NCI-H2171 treated with DMSO at 0.1 percent for 48 hours (cell line): ENCODE measurements at regions not wholly inside any gene's neighbourhood (a gene's known extent, or its start where the extent isn't known, plus 50 kb on each side); places are given as distances from the start of the nearest gene placed in this dataset.
"Not testable (repeated sequence)": the region's sequence is repeated elsewhere in the genome, so short reads cannot be mapped to it uniquely, and the experiment has no call there.

Experiments
- DNase-seq: peaks from one replicate; lab custom pipeline; 2025; lab: John Stamatoyannopoulos, UW

DNA sequence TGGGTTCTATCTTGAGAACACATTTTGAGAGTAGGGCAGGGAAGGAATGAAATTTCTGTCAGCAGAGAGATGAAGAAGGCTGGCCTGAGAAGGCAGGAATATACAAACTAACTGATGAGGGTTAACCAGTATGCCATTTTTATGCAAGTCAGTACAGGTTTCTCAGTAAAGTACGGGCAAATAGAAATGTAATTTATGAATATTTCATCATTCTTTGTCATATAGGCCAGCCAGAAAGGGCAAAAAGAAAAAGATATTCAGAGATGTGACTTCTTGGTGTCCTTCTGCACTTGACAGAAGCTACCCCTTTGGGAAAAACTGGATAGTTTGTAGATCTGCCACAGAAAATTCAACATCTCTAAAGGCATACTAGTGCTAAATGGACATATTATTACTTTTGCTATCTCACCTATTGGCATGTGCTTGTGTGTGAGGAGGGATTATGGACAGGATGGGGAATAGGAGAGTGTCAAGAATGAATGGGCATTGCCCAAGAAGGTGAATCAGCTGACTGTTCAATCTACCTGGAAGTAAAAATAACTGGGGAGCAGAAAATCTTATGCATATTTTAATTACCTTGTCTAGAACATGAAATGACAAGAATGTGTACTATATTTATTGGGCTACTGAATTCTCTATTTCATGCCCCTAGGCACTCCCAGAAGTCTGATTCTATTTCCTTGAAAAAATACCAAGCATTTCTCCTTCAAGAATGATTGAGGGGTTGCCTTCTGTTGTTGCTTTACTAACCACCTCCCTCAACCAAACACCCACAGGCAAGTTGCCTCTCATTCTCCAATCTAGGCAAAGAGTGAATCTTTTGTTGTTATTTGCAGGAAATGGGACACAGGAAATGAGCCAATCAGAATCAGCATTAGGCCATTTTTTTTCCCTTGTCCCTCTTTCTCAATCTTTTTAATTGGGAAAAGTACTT, 175.1 kb upstream of the SLC38A2 start:
- no peak for DNase-seq

DNA sequence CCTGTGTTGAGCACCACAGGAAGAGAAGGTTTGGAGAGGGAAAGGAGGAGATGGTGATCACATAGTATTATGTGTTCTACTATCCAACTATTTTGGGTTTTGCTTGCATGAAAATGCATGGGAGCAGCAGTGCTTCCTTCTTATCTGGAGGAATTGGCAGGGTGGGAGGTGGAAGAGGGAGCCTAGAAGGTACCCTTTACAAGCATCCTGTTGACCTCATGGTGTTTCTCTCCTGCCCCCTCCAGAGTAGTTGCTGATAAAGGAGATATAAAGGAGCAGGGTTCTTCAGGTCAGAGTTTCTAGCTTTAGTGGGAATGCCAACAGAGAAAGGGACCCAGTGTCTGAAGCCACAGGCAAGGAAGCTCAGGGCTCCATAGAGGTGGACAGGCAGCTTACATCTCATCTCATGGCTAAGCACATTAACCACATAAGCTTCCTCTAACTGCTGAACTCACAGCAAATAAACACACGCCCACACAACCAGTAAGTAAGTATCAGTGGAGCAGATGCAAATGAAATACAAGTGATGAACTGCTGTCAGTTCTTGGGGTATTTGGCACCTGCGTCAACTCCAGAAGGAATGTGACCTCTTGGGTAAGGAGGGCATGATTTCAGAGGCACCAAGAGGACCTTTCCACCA, 174.2 kb upstream of the SLC38A2 start:
- DNase-seq: no peak

- DNase-seq: not testable (repeated sequence)
These were observed 170.8 kb upstream of the SLC38A2 start for GRCh38 chr12:46543378-46543795.

- no peak for DNase-seq
These were observed 166.4 kb upstream of the SLC38A2 start for GRCh38 chr12:46538976-46539375.

DNA sequence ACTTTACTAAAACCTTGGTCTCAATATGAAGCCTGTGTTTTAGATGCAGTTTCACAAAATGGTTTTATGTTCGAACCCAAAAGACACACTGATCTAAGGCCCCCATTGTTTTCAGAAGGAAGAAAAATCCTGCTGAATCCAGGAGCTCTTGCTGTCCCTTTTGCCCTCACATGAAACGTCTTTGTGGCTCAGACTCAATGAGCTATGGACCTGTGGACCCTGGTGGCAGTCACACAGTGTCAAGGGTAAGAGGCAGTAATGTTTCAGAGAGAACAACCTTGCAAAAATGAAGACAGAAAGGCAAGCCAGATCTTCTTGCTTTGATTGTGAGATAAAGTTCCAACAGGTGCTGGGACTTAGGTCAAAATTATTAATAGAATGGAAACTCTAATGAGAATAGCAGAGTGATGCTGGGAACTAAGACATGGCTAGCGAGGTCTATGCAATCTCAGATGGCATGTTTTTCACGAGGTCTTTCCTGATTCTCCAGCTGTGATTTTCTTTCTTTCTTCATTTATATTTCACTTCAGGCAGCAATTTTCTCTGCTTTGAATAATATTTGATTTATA, 164.9 kb upstream of the SLC38A2 start:
- DNase-seq: no peak

GRCh38 chr12:46536316-46536715, 163.7 kb upstream of the SLC38A2 start:
- DNase-seq: not testable (repeated sequence)

DNA sequence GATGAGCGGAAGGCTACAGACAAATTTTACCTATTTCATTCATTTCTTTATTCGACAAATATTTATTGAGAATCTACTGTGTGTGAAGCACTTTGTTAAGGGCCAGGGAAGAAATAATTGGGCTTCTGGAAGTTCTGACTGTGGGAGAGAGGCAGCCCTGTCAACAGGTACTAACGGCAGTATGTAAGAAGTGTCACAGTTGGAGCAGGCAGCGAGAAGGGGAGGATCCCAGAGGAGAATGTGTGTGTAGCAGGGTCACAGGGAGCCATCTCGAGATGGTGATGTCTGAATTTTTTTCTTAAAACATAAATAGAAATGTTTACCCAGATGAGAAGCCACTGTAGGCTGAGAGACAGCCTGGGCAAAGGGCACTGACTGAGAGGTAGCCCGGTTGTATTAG, 163.3 kb upstream of the SLC38A2 start:
- DNase-seq: no peak

DNA sequence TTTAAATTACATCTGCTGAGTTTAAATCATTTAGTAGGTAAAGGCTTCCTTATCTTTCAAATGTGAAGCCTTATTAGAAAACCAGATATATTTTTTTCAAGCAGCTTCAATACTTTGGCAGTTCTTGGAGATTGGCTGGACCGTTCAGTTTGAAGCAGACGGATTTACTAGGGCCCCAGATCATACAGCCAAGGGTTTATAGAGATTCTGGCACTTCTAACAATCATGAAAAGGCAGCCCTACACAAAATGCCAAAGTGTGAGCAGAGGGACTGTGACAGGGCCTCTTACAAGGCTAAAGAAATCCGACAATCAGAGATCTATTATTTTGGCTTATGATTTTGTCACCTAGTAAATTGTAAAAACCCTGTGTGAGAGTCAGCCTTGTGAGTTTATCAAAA, 162.8 kb upstream of the SLC38A2 start:
- DNase-seq: no peak

DNA sequence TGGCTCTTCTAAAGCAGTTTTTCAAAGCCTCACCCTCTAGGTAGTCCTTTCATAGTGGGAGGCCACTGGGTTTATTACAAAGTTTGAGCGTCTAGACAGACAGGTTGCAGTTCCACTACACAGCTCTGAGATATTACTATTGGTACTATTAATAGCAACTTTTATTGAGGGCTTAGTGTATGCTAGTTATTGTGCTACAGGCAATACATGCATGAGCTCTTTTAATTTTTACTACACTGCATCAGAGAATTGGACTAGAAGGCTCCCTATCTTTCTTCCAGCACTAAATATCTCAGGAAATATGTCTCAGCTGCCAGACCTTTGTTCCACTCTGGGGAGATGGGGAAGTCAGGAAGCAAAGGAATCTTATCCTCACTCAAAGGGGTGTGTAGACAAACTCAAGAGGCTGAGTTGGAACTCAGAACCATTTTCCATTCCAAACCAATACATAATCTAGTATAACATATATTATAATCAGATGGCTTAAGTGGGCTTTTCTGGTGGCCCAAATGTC, 161.8 kb upstream of the SLC38A2 start:
- DNase-seq: no peak

DNA sequence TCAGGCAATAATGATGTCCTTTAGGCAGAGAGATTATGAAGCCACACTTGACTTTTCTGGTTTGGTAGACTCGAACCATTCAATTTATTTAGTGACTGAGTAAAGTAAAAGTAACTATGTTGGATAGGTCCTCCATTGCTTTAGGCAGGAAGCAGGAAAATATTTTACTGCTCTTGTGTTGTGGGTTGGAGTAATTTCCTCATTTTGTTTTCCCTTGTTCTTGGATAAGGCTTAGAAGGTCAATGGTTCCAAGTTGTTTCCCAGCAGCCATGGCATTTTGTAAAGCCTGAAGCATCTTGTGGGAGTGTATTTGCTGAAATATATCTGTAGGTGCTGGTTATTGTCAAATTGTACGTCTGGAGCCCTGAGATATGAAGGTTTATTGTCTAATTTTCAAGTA, 161.2 kb upstream of the SLC38A2 start:
- no peak for DNase-seq

DNA sequence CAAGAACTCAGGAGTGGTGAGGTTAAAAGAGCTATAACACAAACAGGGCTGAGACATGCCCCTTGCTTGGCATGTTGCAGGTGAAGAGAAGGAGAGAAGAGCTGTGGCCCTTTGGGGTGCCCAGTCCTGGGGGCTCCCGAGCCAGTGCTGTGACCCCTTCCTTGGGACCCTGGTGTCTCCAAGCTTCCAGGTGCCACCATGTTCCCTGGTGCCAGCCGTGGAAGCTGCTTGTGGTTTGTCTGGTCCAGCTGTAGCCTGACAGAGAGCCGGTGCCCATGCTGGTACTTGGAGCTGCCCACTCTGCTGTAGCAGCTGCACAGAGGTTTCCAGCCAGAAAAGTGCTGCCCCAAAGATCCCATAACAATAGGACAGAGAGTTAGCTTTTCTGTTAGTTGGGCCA, 159.2 kb upstream of the SLC38A2 start:
- no peak for DNase-seq

GRCh38 chr12:46531059-46531785, 158.6 kb upstream of the SLC38A2 start:
- DNase-seq: no peak

DNA sequence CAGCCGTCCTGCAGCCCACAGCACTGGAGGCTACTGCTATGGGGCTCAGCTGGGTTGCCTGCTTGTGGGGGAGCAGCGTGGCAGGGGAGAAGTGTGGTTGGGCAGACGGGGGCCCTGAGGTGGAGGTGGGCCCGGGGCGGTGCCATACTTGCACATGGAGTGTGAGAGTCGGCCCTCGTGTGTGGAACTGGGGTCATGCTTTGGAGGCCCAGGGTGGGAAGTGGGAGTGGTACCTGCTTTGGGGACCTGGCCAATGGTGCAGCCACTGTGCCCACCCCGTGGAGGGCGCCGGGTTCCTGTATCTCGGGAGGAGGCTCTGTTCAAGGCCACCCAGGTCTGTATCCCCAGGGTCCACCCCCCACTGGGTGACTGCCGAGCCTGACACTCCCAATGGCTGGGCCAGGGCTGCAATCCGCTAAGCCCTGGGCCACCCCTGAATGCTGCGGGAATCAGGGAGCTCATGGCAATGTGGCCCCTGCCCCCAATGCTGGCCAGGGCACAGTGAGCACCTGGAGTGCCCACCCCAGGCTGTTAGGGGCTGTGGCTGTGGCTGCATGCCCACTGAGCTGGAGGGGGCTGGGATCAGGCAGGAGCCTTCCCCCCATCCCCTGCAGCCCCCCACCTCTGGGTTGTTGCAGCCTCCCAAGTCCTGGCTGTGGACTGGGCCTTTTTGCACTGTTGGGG, 157.9 kb upstream of the SLC38A2 start:
- no peak for DNase-seq

- DNase-seq: no peak
These were observed 153.7 kb upstream of the SLC38A2 start for GRCh38 chr12:46526233-46526632.

- no peak for DNase-seq
These were observed 152.2 kb upstream of the SLC38A2 start for GRCh38 chr12:46524778-46525177.

DNA sequence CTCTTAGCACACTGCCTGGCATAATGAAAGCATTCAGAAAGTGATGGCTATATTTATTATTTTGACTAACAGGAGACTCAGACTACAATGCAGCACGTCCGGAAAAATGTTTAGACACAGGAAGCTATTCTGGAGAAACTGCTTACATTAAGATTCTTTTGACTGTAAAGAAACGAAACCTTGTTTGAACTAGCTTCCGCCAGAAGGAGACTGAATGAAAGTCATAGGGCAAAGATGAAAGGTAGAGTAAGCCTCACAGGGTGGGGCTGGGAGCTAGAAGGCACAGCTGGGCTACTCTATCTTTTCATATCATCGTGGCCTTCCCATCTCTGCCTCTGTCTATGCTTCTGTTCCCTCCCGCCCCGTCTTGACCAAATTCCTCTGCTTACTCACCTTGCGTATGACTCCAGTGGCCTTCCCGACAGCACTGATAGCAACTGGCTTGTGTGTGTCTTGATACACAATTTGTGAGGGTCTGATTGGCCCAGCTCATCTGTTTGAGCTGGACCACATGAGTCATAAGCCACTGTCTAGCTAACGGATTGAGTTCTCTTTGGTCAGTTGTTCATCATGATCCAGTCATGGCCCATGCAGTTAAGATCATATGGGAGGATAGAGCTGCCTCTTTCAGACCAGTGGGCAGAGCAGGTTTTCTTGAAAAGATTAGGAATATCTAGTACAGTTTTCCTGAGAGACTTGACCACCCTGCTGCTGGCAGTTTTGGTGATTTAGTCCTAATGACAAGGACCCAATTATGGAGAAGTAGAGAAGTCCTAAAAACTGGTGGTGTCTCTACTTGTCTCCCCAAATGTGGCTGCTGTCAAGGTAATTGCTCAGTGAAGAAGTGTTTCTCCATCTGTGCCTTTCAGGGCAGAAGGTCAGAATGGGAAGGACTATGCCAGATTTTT, 151.5 kb upstream of the SLC38A2 start:
- DNase-seq: no peak

DNA sequence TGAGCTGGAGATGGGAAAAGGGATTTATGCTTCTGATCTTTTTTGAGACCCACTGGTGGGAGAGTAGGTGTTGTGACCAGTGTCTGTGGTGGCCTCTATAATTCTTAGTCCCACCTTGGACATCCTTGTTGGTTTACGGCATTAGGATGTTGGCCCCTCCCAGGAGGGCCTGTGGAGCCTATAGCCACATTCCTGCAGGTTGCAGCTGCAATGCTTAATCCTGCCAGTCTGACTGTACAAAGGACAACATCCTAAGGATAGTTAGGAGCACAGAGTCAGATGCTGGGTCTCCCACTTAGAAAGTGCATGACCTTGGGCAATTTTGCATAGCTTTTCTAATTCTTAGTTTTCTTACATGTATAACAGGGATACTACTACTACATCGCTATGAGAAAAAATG, 150.9 kb upstream of the SLC38A2 start:
- no peak for DNase-seq

DNA sequence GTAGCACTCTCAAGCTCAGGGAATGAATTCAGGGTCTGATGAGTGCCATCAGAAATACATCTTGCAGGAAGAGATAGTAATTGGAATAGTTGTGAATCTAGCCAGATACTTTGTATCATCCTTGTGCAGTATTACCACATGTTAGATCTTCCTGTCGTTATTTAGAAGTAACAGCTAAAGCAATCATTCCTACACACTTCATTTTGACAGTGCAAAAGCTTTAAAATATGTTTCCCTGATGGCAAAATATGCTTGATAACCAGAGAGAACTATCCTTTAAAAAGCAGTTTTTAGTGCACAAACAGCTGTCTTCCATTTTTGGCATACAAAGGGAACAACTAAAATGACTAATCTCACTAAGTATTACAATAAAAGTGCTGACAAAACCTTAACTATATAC, 149.5 kb upstream of the SLC38A2 start:
- no peak for DNase-seq

DNA sequence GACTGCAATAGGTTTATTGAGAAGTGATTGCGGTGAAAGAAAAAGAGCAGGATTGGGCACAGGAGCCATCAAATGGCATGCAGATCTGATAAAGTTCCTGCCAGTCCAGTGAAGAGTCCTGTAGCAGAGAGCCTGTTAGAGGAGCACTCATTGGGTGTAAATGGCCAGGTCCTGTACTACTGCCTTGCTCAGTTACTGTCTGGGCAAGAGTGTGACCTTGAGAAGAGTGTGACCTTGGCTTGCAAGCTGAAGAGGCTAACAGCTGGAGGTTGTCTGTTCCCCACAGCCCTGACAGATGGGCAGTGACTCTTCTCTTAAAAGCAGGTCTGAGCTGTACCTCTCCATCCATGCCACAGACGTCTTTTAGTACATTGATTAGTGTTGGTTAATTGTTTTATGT, 148.6 kb upstream of the SLC38A2 start:
- DNase-seq: peak; percentile 29

DNA sequence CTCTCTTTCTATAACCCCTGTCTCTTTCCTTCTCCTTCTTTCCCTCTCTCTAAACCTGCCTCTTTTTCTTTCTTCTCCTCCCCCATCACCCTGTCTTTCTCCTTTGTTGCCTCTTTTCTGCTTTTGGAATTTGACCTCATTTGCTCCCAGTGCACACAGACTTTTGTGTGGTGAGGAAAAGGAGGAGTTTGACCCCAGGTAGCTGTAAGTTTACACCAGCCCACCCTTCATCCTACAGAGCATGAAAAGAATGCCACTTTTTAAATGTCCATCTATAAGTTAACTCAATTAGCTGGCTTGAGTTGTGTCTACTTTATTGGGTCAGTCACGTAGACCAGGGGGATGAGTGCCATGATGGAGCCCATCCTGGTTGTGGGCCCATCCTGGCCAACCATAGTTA, 146.8 kb upstream of the SLC38A2 start:
- DNase-seq: no peak

GRCh38 chr12:46518729-46519128, 146.2 kb upstream of the SLC38A2 start:
- no peak for DNase-seq
